ENCODE measurements at regions not wholly inside any gene's neighbourhood (a gene's known extent, or its start where the extent isn't known, plus 50 kb on each side); places are given as distances from the start of the nearest gene placed in this dataset.
"Not testable (repeated sequence)": the region's sequence is repeated elsewhere in the genome, so short reads cannot be mapped to it uniquely, and the experiment has no call there.

- DNase-seq (no peak), ATAC-seq (no peak)
- Histone ChIP-seq H3K27me3 (no peaks in the 10 kb centered on the region), H3K36me3 (no peaks in the 10 kb centered on the region), H3K9me3 (peaks cover 0 to 11% (median 0%) of the 10 kb centered on the region in 11 donors), H3K4me3 (no peak overlapping the region), H3K27ac (no peak overlapping the region), H3K4me1 (no peaks in the 10 kb centered on the region)
- TF ChIP-seq CTCF (IDR thresholded peaks at IDR 0.05) = no peak
- WGBS, 2 donors = 64 to 86% methylated on average over 4 of the region's 4 CpGs
- intact Hi-C loops (cut with DNase I) = no loop called here
These were observed 716.2 kb downstream of the NXPH1 start for GRCh38 chr7:9149499-9150082.

- H3K36me3 ChIP-seq; H3K4me1 ChIP-seq; DNase-seq; H3K27ac ChIP-seq; H3K4me3 ChIP-seq; intact Hi-C loops (cut with DNase I); H3K27me3 ChIP-seq; ATAC-seq: not testable (repeated sequence)
- H3K9me3 ChIP-seq = peaks cover 0 to 36% (median 0%) of the 10 kb centered on the region in 11 donors
These were observed 730.3 kb downstream of the NXPH1 start for GRCh38 chr7:9163691-9164090.

- Histone ChIP-seq H3K27me3 (no peaks in the 10 kb centered on the region), H3K4me1 (no peaks in the 10 kb centered on the region), H3K9me3 (peaks cover 0 to 36% (median 0%) of the 10 kb centered on the region in 11 donors), H3K36me3 (no peaks in the 10 kb centered on the region), H3K27ac (no peak overlapping the region), H3K4me3 (no peak overlapping the region)
- no peak for ATAC-seq
- TF ChIP-seq CTCF (IDR thresholded peaks at IDR 0.05) = no peak
- no peak for DNase-seq
- intact Hi-C loops (cut with DNase I) = no loop called here
- WGBS, 2 donors = 36 to 41% methylated on average over 3 of the region's 3 CpGs
These were observed 742.5 kb downstream of the NXPH1 start for GRCh38 chr7:9175871-9176270.

- TF ChIP-seq CTCF (IDR thresholded peaks at IDR 0.05) = no peak
- 72 to 75% methylated on average over 1 of the region's 1 CpG for WGBS, 2 donors
- Histone ChIP-seq H3K27me3 (no peaks in the 10 kb centered on the region), H3K9me3 (peaks cover 0 to 15% (median 0%) of the 10 kb centered on the region in 11 donors), H3K27ac (no peak overlapping the region), H3K4me1 (no peaks in the 10 kb centered on the region), H3K4me3 (no peak overlapping the region), H3K36me3 (no peaks in the 10 kb centered on the region)
- ATAC-seq (no peak), DNase-seq (no peak)
- intact Hi-C loops (cut with DNase I) = no loop called here
These were observed 747.9 kb downstream of the NXPH1 start for GRCh38 chr7:9181356-9181755.

GRCh38 chr7:9186730-9187129 lies 753.3 kb downstream of the NXPH1 start:
- intact Hi-C loops (cut with DNase I) = no loop called here
- no peak for TF ChIP-seq CTCF (IDR thresholded peaks at IDR 0.05)
- Histone ChIP-seq H3K4me3 (no peak overlapping the region), H3K36me3 (no peaks in the 10 kb centered on the region), H3K9me3 (peaks cover 0 to 29% (median 0%) of the 10 kb centered on the region in 11 donors), H3K4me1 (no peaks in the 10 kb centered on the region), H3K27me3 (no peaks in the 10 kb centered on the region), H3K27ac (no peak overlapping the region)
- WGBS, 2 donors = 87 to 95% methylated on average over 4 of the region's 4 CpGs
- ATAC-seq (no peak), DNase-seq (no peak)

Measured in heart right ventricle (tissue), 16 donors.